HG03064 (cell line): ENCODE measurements at regions not wholly inside any gene's neighbourhood (a gene's known extent, or its start where the extent isn't known, plus 50 kb on each side); places are given as distances from the start of the nearest gene placed in this dataset.

Source experiments
- ATAC-seq: cut with Tn5 transposase; IDR thresholded peaks from one replicate; pipeline ENCODE4 v1.9.1; 2021; ENCODE audit warnings: low read depth; ENCODE audit not compliant: unreplicated experiment

DNA sequence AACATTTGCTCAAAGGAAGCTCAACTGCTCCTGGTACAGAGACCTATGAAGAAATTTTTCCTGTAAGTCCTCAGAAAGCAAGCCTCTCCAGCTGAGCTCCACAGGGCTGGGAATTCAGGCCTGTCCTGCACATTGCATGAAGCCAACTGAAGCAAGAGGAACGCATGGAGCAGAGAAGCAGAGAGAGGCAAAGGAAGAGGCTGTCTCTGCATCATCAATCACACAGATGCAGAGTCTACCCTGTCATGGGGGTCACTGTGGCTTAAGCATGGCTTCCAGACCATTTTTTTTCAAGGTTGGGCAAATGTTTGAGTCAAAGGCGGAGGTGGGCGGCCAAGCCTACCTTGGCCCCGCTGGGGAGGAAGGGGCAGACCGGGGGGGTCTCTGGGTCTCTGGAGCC, 110.3 kb upstream of the MSX1 start:
- no peak for ATAC-seq

DNA sequence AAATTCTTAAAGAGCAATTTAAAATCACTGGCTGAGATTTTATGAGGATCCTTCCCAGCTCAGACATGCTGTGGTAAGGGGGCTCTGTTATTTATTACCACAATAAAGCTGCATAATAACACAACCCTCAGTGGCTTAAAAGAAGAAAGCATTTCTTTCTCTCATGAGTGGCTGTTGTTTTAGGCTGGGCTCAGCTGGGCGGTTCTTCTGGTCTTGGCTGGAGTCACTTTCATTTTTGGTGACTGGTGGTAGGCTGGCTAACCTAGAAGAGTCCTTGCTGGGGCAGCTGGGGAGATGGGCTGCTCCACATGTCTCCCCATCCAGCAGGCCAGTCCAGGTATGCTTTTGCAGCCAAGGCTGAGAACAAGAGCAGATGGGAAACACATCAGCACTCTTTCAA, 113.0 kb upstream of the MSX1 start:
- no peak for ATAC-seq

DNA sequence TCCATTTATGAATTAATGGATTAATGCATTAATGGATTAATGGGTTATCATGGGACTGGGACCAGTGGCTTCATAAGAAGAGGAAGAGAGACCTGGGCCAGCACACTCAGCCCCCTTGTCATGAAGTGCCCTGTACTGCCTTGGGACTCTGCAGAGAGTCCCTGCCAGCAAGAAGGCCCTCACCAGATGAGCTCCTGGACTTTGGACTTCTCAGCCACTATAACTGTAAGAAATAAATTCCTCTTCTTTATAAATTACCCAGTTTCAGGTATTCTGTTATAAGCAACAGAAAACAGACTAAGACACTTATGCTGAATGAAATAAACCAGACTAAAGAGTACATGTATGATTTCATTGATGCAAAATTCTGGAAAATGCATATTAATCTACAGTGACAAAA, 119.4 kb upstream of the MSX1 start:
- ATAC-seq, result no peak

DNA sequence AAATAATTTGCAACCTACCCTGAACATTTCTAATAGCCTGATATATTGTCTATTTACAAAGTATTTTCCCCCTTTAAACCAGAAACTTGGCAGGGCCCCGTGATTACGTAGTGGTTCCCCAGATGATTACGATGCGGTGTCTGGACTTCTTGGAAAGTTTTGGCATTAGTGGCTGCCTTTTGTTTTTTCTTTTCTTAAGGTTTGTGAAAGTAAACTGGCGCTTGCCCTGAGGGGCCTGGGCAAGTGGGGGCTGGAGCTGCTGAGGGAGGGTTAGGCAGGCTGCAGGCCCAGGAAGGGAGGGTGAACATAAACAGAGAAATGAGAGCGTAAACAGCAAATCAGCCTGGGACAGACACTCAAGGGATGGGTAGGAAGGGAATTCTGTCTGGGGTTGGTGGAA, 123.6 kb upstream of the MSX1 start:
- no peak for ATAC-seq

DNA sequence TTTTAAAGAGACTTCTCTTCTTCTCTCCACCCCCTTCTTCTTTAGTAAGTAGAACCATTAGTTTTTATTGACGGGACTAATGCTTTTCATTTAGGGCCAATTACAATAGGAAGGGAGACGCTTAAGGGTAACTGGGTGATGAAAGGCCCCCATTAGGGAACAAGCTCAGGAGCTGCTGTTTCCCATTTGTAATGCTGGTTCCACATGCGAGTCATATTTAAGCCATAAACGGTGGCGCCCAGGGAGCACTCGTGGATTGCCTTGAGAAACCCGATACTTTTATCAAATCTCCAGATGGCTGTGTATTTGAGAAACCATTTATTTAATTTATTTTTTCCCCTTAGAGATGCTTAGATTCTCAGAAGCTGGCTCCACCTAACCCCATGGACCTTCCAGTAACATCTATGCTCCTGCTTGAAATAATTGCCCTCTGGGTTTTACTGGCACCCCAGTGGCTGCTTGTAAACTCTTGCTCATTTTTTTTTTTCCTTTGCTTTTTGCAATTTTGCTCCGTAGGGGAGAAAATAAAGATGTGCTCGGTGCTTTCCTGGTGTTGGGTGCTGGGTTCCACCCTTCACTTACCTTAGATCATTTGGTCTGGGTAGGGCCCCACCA, 124.2 kb upstream of the MSX1 start:
- ATAC-seq, result no peak

DNA sequence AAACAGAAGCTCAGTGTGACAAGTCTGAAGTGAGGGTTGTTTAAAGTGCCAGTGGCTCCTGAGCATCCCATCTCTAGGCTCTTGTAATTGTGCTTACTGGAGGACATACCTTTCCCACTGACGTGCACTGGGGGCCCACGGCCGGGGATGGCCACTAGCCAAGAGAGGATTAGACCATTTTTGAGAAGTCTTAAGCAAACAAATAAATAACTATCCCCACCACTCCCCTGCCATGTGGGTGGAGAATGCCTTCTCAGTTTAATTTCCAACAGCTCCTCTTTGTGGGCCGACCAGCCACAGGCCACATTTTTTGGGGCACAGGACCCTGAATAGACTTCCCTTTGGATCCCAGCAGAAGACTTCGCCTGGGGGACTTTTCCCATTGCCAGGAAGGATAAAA, 125.0 kb upstream of the MSX1 start:
- no peak for ATAC-seq

DNA sequence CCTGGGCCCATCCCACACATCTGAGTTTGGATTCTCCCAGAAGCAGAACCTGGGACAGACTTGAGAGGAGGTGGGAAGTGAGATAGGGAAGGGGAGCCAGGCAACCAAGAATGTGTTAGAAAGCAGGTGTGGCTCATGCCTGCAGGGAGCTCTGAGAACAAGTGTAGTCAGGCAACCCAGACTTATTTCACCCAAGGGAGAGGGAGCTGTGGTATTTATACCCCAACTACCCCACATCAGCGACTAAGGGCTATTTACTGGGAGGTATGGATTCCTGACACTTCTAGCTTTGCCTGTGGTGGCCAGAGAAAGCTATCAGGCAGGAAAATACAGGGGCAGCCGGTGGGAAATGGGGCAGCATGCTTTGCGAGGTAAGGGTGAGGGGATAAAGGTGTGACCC, 125.8 kb upstream of the MSX1 start:
- ATAC-seq, result no peak

DNA sequence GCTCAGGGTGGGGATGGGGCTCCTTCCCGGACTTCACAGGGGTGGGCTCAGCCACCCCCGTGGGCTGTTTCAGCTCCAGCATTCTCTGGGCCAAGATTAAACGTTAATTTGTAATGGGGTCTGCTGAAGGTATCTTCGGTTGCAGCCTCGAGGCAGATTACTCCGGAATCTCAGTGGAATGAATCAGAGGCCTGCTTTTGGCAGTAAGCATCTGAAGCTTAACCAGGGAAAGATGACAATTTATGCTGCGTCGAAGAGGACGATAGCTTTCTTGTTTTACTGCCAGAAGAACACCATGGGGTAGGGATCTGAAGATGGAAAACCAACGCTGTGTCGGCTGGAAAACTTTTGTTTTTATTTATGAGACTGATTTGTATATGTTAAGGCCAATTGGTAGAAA, 129.2 kb upstream of the MSX1 start:
- no peak for ATAC-seq

DNA sequence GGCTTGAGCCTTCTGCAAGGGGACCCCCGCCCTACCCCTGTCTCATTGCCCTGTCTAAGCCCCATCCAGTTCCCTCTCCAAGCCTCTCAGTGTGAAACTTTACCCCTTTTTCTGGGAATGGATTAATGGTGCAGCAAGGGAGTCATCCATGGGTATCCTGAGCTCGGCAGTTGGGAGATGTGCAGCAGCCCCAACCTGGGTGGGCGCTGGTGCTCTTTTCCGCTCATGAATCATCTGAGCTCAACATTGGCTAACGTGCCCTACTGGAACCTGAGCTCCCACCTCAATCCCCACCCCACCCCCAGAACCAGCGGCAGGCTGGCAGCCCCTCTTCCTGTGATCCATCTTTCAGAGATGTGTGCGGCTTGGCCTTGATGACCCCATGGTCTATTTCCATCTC, 130.3 kb upstream of the MSX1 start:
- ATAC-seq, result no peak

DNA sequence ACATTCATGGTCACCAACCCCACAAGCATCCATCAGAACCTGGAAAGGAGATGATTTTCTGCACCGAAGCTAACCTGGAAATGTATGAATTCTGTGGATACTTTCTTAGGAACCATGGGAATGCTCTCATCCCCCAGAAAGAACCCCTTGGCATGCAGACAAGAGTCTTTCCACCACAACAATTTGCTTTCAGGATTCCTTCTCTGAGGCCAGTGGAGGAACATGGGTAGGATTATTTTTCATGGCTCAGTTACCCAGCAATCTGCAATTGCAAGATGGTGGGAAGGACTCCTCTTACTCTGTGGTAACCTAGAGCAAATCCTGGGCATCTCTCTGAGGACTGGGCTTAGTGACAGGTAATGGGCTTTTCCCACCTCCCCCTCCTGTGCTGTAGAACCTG, 131.9 kb upstream of the MSX1 start:
- no peak for ATAC-seq

DNA sequence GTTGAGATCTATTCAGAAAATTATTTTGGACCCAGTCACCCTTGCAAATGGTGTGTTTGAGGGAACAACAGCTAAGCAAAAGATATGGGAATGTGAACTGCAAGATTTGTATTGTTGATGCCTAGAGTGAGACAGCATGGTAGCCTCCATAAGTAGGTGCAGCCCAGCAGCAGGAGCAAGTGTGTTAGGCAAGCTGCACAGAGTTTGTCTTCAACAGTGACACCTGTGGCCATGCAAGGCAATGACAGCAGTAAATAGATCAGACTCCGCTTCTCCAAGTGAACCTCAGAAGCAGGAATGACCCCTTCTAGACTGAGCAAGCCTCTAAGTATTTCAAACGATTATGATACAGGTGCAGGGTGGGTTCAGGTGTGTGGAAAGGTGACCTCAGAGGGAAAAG, 133.4 kb upstream of the MSX1 start:
- ATAC-seq, result no peak

DNA sequence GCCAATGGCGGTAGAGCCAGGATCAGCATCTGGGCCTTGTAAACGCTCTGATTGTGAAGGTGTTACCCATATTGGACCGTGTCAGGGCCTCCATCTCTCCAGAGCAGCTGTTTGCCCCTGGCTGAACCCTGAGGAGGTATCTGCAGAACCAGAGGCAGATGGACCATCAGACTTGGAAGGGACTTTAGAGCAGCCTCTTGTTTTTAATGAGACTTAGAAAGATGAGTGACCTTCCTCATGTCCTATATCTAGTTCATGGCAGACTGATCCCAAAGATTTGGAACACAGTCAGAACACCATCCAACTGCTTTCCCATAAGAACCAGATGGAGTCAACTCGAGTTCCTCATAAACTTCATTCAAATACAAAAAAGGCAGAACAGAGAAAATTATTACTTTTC, 135.1 kb upstream of the MSX1 start:
- no peak for ATAC-seq

DNA sequence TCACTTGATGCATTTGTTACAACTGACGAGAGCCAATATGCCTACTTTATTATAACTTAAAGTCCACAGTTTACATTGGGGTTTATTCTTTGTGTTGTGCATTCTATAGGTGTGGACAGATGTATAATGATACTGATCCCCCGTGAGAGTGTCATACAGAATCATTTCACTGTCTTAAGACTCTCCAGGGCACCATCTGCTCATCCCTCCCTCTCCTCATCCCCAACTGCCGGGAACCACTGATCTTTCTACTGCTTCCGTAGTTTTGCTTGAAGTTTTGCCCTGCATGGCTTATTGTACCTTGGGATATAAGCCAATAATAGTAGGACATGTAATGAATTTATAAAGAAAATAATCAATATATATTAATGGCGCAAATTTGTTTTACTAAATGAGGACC, 137.8 kb upstream of the MSX1 start:
- no peak for ATAC-seq

DNA sequence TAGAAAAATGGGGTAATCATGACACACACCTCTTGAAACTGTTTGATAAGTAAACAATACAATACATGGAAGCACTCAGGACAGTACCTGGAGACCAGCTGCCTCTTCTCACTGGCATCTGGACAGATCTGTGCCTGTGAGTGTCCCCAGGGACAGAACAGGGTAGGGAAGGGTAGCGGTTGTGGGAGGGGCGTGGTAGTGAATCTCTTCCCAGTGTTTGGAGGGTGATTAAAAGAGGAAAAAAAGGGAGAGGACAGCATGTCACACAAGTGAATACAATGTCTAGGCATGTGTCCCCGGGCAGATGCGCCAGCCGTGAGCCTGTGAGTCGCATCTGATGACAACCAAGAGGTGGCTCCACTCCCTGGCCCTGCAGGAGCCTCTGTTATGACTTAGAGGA, 138.8 kb upstream of the MSX1 start:
- ATAC-seq, result no peak

DNA sequence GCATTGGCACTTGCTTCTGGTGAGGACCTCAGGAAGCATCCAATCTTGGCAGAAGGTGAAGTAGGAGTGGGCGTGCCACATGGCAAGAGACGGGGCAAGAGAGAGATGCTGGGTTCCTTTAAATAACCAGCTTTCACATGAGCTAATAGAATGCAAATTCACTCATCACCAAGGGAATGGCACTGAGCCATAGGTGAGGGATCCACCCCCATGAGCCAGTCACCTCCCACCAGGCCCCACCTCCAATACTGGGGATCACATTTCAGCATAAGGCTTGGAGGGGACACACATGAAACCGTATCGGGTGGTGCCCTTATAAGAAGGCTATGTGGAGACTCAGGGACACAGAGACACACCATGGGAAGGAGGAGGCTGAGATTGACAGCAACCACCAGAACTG, 140.0 kb upstream of the MSX1 start:
- no peak for ATAC-seq

DNA sequence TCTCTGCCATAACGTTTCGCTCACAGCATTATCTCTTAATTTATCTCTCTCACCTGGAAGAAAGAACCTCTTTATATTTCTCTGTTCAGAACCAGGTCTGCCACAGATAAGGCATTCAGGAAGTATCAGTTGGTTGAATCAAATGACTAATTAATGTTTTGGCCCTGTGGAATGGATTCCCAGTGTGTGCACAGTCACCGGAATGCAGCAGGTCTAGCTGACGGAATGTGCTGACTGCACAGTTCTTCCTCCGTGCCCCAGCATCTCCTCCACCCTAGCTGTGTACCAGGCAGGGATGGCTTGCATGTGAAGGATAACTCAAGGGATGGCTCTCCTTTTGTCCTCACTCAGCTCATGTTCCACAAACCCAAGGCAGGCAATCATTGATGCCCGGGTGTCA, 141.8 kb upstream of the MSX1 start:
- ATAC-seq, result no peak

DNA sequence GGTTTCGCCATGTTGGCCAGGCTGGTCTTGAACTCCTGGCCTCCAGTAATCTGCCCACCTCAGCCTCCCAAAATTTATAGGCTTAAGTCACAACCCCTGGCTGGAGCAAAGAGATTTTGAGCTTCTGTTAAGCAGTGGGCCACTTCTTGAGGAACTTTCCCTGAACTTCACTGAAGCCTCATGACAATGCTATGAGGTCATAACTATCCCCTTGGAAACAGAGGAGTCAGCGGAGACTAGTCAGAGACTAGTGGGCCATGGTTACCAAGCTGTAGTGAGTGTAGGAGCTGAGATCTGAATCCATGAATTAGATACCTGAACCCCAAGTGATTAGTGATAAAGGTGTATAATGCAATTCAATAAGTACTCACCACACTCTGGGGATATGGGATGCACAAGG, 145.1 kb upstream of the MSX1 start:
- no peak for ATAC-seq

DNA sequence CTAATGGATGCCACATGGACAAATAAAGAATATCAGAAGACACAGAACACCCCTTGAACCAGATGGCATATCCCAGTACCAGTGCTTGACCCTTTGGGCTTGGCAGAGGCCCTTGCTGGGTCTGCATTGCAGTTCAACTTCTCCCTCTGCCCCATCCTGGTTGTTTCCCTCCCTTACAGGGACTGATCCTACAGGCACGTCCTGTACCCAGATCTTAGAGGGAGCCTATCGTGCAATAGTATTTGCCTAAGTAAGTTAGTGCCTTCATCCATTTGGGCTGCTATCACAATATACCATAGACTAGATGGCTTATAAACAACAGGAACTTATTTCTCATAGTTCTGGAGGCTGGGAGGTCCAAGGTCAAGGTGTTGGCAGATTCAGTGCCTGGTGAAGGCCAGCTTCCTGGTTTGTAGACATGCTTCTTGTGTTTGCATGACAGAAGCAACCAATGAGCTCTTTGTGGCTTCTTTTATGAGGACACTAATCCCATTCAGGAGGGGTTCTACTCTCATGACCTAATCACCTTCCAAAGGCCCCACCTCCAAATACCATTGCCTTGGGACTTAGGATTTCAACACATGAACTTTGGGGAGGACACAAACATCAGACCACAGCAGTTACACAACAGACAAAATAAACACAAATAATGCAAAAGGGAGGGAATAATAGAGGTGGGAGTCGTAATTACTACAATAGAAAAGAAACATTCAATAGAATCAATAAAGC, 146.5 kb upstream of the MSX1 start:
- no peak for ATAC-seq

DNA sequence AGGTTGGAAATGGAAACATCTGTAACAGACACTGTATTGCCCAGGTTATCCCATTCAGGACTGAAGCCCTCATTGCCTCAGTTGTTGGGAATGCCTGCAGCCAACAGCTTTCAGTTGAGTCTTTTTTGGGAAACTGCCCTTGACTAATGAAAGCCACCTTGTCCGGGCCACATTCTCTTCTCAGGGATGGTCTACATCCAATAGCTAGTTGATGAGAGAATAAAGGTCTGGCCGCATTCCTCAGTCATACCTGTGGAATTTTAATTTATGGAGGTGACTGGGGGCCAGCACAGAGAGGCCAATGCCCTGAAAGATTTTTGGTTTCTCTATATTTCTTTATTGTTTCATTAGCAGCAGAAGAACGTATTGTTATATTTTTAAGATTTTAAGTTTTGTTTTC, 147.6 kb upstream of the MSX1 start:
- no peak for ATAC-seq

DNA sequence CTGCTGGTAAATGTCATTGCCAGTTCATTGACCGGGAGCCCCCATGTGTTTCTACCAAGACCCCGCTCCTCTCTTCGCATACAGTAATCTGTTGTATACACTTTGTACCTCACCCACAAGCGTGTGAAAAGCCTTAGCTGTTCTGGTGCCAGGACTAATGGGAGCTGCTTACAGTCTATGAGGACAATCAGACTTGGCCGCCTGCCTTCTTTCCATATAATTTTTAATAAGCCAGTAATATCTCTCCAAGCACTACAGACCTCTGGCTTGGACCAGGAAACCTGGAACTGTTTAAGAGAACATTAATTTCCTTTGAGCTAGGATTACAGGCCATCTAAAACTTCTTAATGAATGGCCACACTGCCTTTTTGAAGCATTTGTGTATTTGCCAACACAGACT, 149.7 kb upstream of the MSX1 start:
- no peak for ATAC-seq

DNA sequence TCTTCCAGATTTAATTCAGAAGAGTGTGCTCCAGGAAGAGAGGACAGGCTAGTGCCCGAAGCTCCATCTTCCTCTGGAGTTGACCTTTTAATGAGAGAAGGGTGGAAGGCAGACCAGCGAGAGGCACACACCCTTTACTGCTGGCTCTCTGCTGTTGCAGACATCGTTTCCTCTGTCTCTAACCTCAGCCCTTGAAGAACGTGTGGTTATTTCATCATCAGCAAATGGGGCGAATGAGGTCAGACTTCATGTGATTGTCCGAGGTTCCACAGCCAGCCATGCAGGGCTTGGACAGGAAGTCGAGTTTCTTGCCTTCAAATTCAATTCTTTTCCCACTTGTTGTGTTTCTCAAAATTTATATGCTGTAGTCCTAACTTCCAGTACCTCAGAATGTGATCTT, 155.2 kb upstream of the MSX1 start:
- no peak for ATAC-seq

DNA sequence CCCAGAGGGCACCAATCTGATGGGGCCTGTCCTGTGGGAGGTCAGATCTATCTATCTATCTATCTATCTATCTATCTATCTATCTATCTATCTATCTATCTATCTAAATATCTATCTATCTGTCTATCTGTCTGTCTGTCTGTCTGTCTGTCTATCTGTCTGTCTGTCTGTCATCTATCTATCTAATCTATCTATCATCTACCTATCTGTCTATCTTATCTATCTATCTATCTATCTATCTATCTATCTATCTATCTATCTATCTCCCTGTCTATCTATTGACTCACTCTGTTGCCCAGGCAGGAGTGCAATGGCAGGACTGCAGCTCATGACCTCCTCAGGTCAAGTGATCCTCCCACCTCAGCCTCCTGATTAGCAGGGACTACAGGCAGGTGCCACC, 155.7 kb upstream of the STX18 start:
- ATAC-seq, result no peak

DNA sequence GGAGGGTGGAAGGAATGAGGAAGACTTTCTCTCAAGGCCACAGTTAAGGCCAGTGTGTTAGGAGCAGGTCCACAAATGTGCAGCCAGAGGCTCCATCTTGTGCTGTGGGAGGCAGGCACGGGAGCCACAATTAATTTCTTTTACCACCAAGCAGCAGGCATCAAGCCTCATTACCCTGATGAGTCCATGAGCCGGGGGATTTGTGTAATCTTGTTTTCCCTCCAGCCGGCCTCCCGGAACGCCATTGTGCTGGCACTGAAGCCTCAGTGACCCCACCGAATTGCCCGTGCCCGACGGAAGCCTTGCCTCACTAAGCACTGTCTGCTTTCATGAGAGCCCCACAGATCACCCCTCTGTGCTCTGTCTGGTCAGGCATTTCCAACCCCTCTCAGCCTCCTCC, 154.7 kb upstream of the STX18 start:
- no peak for ATAC-seq
